ENCODE measurements at regions not wholly inside any gene's neighbourhood (a gene's known extent, or its start where the extent isn't known, plus 50 kb on each side); places are given as distances from the start of the nearest gene placed in this dataset.

- H3K36me3 ChIP-seq (ENCODE audit: control insufficient read depth, insufficient read depth, low read length), result no peaks in the 10 kb centered on the region
- DNase-seq (ENCODE audit: low read depth), result no peak
- H3K27me3 ChIP-seq (ENCODE audit: control insufficient read depth, insufficient read depth, low read length), result no peaks in the 10 kb centered on the region
- ChIA-PET POLR2A (no interaction called here), CTCF (no interaction called here)
- TF ChIP-seq CTCF (IDR thresholded peaks at IDR 0.05; ENCODE audit: insufficient read depth, low read depth, low read length), result no peak
- no peak overlapping the region for H3K4me3 ChIP-seq (ENCODE audit: low read depth, low read length)
These were observed 864.3 kb upstream of the SOX11 start for GRCh38 chr2:4827836-4828235.

GRCh38 chr2:4828682-4829374 is 863.4 kb upstream of the SOX11 start:
- Histone ChIP-seq H3K36me3 (ENCODE audit: control insufficient read depth, insufficient read depth, low read length) (no peaks in the 10 kb centered on the region), H3K4me3 (ENCODE audit: low read depth, low read length) (no peak overlapping the region), H3K27me3 (ENCODE audit: control insufficient read depth, insufficient read depth, low read length) (no peaks in the 10 kb centered on the region)
- ChIA-PET POLR2A (no interaction called here), CTCF (interaction anchor here (0.7 kb wide), 1 partner anchor 11 kb away, joined by 3 read pairs; no protein-coding TSS in a partner anchor)
- TF ChIP-seq CTCF (IDR thresholded peaks at IDR 0.05; ENCODE audit: insufficient read depth, low read depth, low read length), result no peak
- no peak for DNase-seq (ENCODE audit: low read depth)

GRCh38 chr2:4831751-4832150 is 860.4 kb upstream of the SOX11 start:
- Histone ChIP-seq H3K36me3 (ENCODE audit: control insufficient read depth, insufficient read depth, low read length) (no peaks in the 10 kb centered on the region), H3K27me3 (ENCODE audit: control insufficient read depth, insufficient read depth, low read length) (no peaks in the 10 kb centered on the region), H3K4me3 (ENCODE audit: low read depth, low read length) (no peak overlapping the region)
- TF ChIP-seq CTCF (IDR thresholded peaks at IDR 0.05; ENCODE audit: insufficient read depth, low read depth, low read length), result no peak
- CTCF ChIA-PET, result no interaction called here
- DNase-seq (ENCODE audit: low read depth), result no peak
- POLR2A ChIA-PET, result no interaction called here

GRCh38 chr2:4832642-4833041 is 859.5 kb upstream of the SOX11 start:
- Histone ChIP-seq H3K4me3 (ENCODE audit: low read depth, low read length) (no peak overlapping the region), H3K27me3 (ENCODE audit: control insufficient read depth, insufficient read depth, low read length) (no peaks in the 10 kb centered on the region), H3K36me3 (ENCODE audit: control insufficient read depth, insufficient read depth, low read length) (no peaks in the 10 kb centered on the region)
- CTCF ChIA-PET, result interaction anchor here (0.6 kb wide), 1 partner anchor 245 kb away, joined by 4 read pairs; no protein-coding TSS in a partner anchor
- DNase-seq (ENCODE audit: low read depth), result no peak
- POLR2A ChIA-PET, result no interaction called here
- no peak for TF ChIP-seq CTCF (IDR thresholded peaks at IDR 0.05; ENCODE audit: insufficient read depth, low read depth, low read length)

GRCh38 chr2:4838626-4839025 is 853.6 kb upstream of the SOX11 start:
- Histone ChIP-seq H3K27me3 (ENCODE audit: control insufficient read depth, insufficient read depth, low read length) (no peaks in the 10 kb centered on the region), H3K36me3 (ENCODE audit: control insufficient read depth, insufficient read depth, low read length) (no peaks in the 10 kb centered on the region), H3K4me3 (ENCODE audit: low read depth, low read length) (no peak overlapping the region)
- no peak for DNase-seq (ENCODE audit: low read depth)
- no peak for TF ChIP-seq CTCF (IDR thresholded peaks at IDR 0.05; ENCODE audit: insufficient read depth, low read depth, low read length)
- CTCF ChIA-PET, result no interaction called here
- POLR2A ChIA-PET, result no interaction called here

Measured in BJ (cell line).